SH-SY5Y (cell line): ENCODE measurements at regions not wholly inside any gene's neighbourhood (a gene's known extent, or its start where the extent isn't known, plus 50 kb on each side); places are given as distances from the start of the nearest gene placed in this dataset.

Source experiments
- GATA2 ChIP-seq: IDR thresholded peaks from 2 replicates; pipeline ENCODE4 v1.6.1; 2011; ENCODE audit warnings: mild to moderate bottlenecking, low read depth, low read length
- GATA3 ChIP-seq: IDR thresholded peaks from 2 replicates; pipeline ENCODE4 v1.6.1; 2011; ENCODE audit warnings: low read depth, mild to moderate bottlenecking, low read length, moderate library complexity

- TF ChIP-seq GATA2, result no peak
- no peak for TF ChIP-seq GATA3
Observed at GRCh38 chr2:18870307-18870706, 280.9 kb upstream of the NT5C1B start.

- TF ChIP-seq GATA3 (no peak), GATA2 (no peak)
Observed at GRCh38 chr2:18861951-18862350, 272.6 kb upstream of the NT5C1B start.

- TF ChIP-seq GATA3, result no peak
- no peak for TF ChIP-seq GATA2
Observed at GRCh38 chr2:18860179-18860578, 270.8 kb upstream of the NT5C1B start.

- TF ChIP-seq GATA2, result no peak
- no peak for TF ChIP-seq GATA3
Observed at GRCh38 chr2:18856765-18857164, 267.4 kb upstream of the NT5C1B start.

- TF ChIP-seq GATA3 (no peak), GATA2 (no peak)
Observed at GRCh38 chr2:18855027-18855426, 265.7 kb upstream of the NT5C1B start.

GRCh38 chr2:18849841-18850578, 260.6 kb upstream of the NT5C1B start:
- TF ChIP-seq GATA3 (no peak), GATA2 (no peak)

- no peak for TF ChIP-seq GATA3
- no peak for TF ChIP-seq GATA2
Observed at GRCh38 chr2:18848646-18849045, 259.3 kb upstream of the NT5C1B start.

GRCh38 chr2:18845854-18846445, 256.6 kb upstream of the NT5C1B start:
- TF ChIP-seq GATA3, result no peak
- no peak for TF ChIP-seq GATA2

GRCh38 chr2:18842836-18843235, 253.5 kb upstream of the NT5C1B start:
- TF ChIP-seq GATA3 (no peak), GATA2 (no peak)

GRCh38 chr2:18841248-18842150, 252.1 kb upstream of the NT5C1B start:
- TF ChIP-seq GATA3, result no peak
- no peak for TF ChIP-seq GATA2

GRCh38 chr2:18837240-18837639, 247.9 kb upstream of the NT5C1B start:
- TF ChIP-seq GATA2 (no peak), GATA3 (no peak)

- TF ChIP-seq GATA3, result no peak
- no peak for TF ChIP-seq GATA2
Observed at GRCh38 chr2:18836436-18836835, 247.1 kb upstream of the NT5C1B start.

- TF ChIP-seq GATA3, result no peak
Observed at GRCh38 chr2:18835787-18836186, 246.4 kb upstream of the NT5C1B start.

GRCh38 chr2:18834341-18834740, 245.0 kb upstream of the NT5C1B start:
- TF ChIP-seq GATA3 (no peak), GATA2 (no peak)
